Small intestine (tissue), 7 donors: ENCODE measurements at regions not wholly inside any gene's neighbourhood (a gene's known extent, or its start where the extent isn't known, plus 50 kb on each side); places are given as distances from the start of the nearest gene placed in this dataset.
"Not testable (repeated sequence)": the region's sequence is repeated elsewhere in the genome, so short reads cannot be mapped to it uniquely, and the experiment has no call there.

Experiments used
- DNase-seq, 2 donors: peaks; one replicate each; pipeline versions ENCODE4 v3.0.0 to v3.0.0-alpha.2; 2013
- FAIRE-seq: peaks from 2 replicates; lab custom pipeline; 2012; peaks lifted over from hg19 to GRCh38; lab: Jason Lieb, UNC
- H3K27ac ChIP-seq, 3 donors: one replicate each; pipeline ENCODE4 v1.5.1; 2013; ENCODE audit warnings: low read length in 2 of 3, mild to moderate bottlenecking in 2 of 3, control low read depth in 1 of 3, inconsistent platforms in 1 of 3, low read depth in 1 of 3, moderate library complexity in 1 of 3
- H3K27me3 ChIP-seq, 3 donors: one replicate each; pipeline ENCODE4 v1.6.1; 2013; ENCODE audit warnings: low read length in 3 of 3, inconsistent platforms in 1 of 3; ENCODE audit not compliant: control insufficient read depth in 3 of 3, insufficient read depth in 3 of 3
- H3K36me3 ChIP-seq, 3 donors: one replicate each; pipeline ENCODE4 v1.6.1; 2013; ENCODE audit warnings: low read length in 3 of 3, inconsistent platforms in 1 of 3, low read depth in 1 of 3, mild to moderate bottlenecking in 1 of 3, moderate library complexity in 1 of 3; ENCODE audit not compliant: control insufficient read depth in 3 of 3, insufficient read depth in 2 of 3
- H3K4me1 ChIP-seq, 3 donors: one replicate each; pipeline ENCODE4 v1.6.1; 2013; ENCODE audit warnings: low read length in 2 of 3, inconsistent platforms in 1 of 3, low read depth in 1 of 3, mild to moderate bottlenecking in 1 of 3, moderate library complexity in 1 of 3; ENCODE audit not compliant: control insufficient read depth in 3 of 3, insufficient read depth in 2 of 3
- H3K4me3 ChIP-seq, 3 donors: one replicate each; pipeline ENCODE4 v1.5.1; 2013; ENCODE audit warnings: low read length in 3 of 3, control low read depth in 1 of 3, inconsistent platforms in 1 of 3, low read depth in 1 of 3, mild to moderate bottlenecking in 1 of 3, moderate library complexity in 1 of 3
- H3K9me3 ChIP-seq, 2 donors: one replicate each; pipeline ENCODE4 v1.6.1; 2013; ENCODE audit warnings: low read depth in 1 of 2, low read length in 1 of 2; ENCODE audit not compliant: control insufficient read depth in 2 of 2, insufficient read depth in 1 of 2
- WGBS, 3 donors: extraction: QIAGEN DNeasy Blood & Tissue Kit; methylation state at CpG; one replicate each; pipeline ENCODE4 v1.1.7; 2013; 5-methylcytosine and 5-hydroxymethylcytosine counted together
- donor health status: healthy with polysubstance abuse.
- donor health status: control.
- donor health status: control.
- donor health status: Bipolar disorder and iron deficiency.
- donor health status: healthy.

GRCh38 chr10:3928078-3928477 is 143.1 kb upstream of the KLF6 start:
- Histone ChIP-seq H3K9me3 (no peaks in the 10 kb centered on the region), H3K36me3 (no peaks in the 10 kb centered on the region), H3K4me3 (no peak overlapping the region), H3K27ac (no peak overlapping the region), H3K27me3 (no peaks in the 10 kb centered on the region), H3K4me1 (no peaks in the 10 kb centered on the region)
- whole genome bisulfite sequencing, 3 donors = 71 to 78% (median 72%) methylated on average over 3 of the region's 3 CpGs
- DNase-seq (no peak), FAIRE-seq (no peak)

- 71 to 77% (median 73%) methylated on average over 18 of the region's 18 CpGs for WGBS, 3 donors
- no peak for FAIRE-seq
Observed at GRCh38 chr10:3926675-3927525, 141.9 kb upstream of the KLF6 start.

GRCh38 chr10:3926258-3926657 is 141.2 kb upstream of the KLF6 start:
- Histone ChIP-seq H3K4me1 (no peaks in the 10 kb centered on the region), H3K9me3 (no peaks in the 10 kb centered on the region), H3K27ac (no peak overlapping the region), H3K36me3 (no peaks in the 10 kb centered on the region), H3K4me3 (no peak overlapping the region), H3K27me3 (no peaks in the 10 kb centered on the region)
- WGBS, 3 donors = 91 to 95% (median 91%) methylated on average over 4 of the region's 4 CpGs
- DNase-seq (no peak), FAIRE-seq (no peak)

More at GRCh38 chr10:3926675-3927525, 141.9 kb upstream of the KLF6 start:
- no peaks in the 10 kb centered on the region for H3K36me3 ChIP-seq
- H3K27me3 ChIP-seq = no peaks in the 10 kb centered on the region
- no peak overlapping the region for H3K27ac ChIP-seq
- no peak for DNase-seq
- no peaks in the 10 kb centered on the region for H3K9me3 ChIP-seq
- H3K4me1 ChIP-seq = no peaks in the 10 kb centered on the region
- no peak overlapping the region for H3K4me3 ChIP-seq

GRCh38 chr10:3925184-3925583 is 140.2 kb upstream of the KLF6 start:
- H3K4me1 ChIP-seq = no peaks in the 10 kb centered on the region
- no peak for FAIRE-seq

GRCh38 chr10:3924344-3924743 is 139.3 kb upstream of the KLF6 start:
- no peak overlapping the region for H3K27ac ChIP-seq
- no peaks in the 10 kb centered on the region for H3K9me3 ChIP-seq
- no peaks in the 10 kb centered on the region for H3K27me3 ChIP-seq
- H3K4me3 ChIP-seq = no peak overlapping the region
- no peaks in the 10 kb centered on the region for H3K36me3 ChIP-seq
- H3K4me1 ChIP-seq = no peaks in the 10 kb centered on the region
- FAIRE-seq = no peak
- 72 to 78% (median 73%) methylated on average over 5 of the region's 5 CpGs for WGBS, 3 donors
- DNase-seq = no peak

More at GRCh38 chr10:3925184-3925583, 140.2 kb upstream of the KLF6 start:
- DNase-seq = no peak
- no peak overlapping the region for H3K27ac ChIP-seq
- H3K36me3 ChIP-seq = no peaks in the 10 kb centered on the region
- H3K4me3 ChIP-seq = no peak overlapping the region
- no peaks in the 10 kb centered on the region for H3K27me3 ChIP-seq
- H3K9me3 ChIP-seq = no peaks in the 10 kb centered on the region
- 82 to 97% (median 87%) methylated on average over 4 of the region's 4 CpGs for WGBS, 3 donors

- DNase-seq (no peak), FAIRE-seq (no peak)
- WGBS, 3 donors = 66 to 71% (median 70%) methylated on average over 4 of the region's 4 CpGs
- Histone ChIP-seq H3K4me1 (no peaks in the 10 kb centered on the region), H3K27me3 (no peaks in the 10 kb centered on the region), H3K27ac (no peak overlapping the region), H3K36me3 (no peaks in the 10 kb centered on the region), H3K4me3 (no peak overlapping the region), H3K9me3 (peaks cover 0 to 5% of the 10 kb centered on the region in 2 donors)
Observed at GRCh38 chr10:3923033-3923432, 138.0 kb upstream of the KLF6 start.

- no peak for FAIRE-seq
- 45 to 65% (median 64%) methylated on average over 3 of the region's 3 CpGs for WGBS, 3 donors
- Histone ChIP-seq H3K4me3 (no peak overlapping the region), H3K36me3 (no peaks in the 10 kb centered on the region), H3K9me3 (peaks cover 0 to 7% of the 10 kb centered on the region in 2 donors), H3K4me1 (no peaks in the 10 kb centered on the region), H3K27ac (no peak overlapping the region), H3K27me3 (no peaks in the 10 kb centered on the region)
- no peak for DNase-seq
Observed at GRCh38 chr10:3919709-3920308, 134.8 kb upstream of the KLF6 start.

- not testable (repeated sequence) for H3K4me1 ChIP-seq, FAIRE-seq
- WGBS, 3 donors = 77 to 93% (median 80%) methylated on average over 6 of the region's 6 CpGs
Observed at GRCh38 chr10:3917392-3917791, 132.4 kb upstream of the KLF6 start.

More at GRCh38 chr10:3917392-3917791, 132.4 kb upstream of the KLF6 start:
- not testable (repeated sequence) for H3K4me3 ChIP-seq, DNase-seq, H3K27me3 ChIP-seq, H3K36me3 ChIP-seq, H3K27ac ChIP-seq, H3K9me3 ChIP-seq
